MCF 10A (cell line): ENCODE measurements at regions not wholly inside any gene's neighbourhood (a gene's known extent, or its start where the extent isn't known, plus 50 kb on each side); places are given as distances from the start of the nearest gene placed in this dataset.

ENCODE experiments used
- BruUV-seq: library from RNA; stranded (reverse); fragments of 400-500 nt; replicated peaks from 2 replicates; lab custom pipeline; 2021; lab: Mats Ljungman, UMichigan
- CTCF ChIA-PET: fragments of 300-600 bp; sonication (Branson Sonifier 250); formaldehyde crosslinking; extraction: SDS; loops from one replicate; lab custom pipeline; 2021; ENCODE audit warnings: antibody characterized with exemption, inconsistent platforms; lab: Yijun Ruan, JAX
- POLR2A ChIA-PET: fragments of 300-600, 350-650 bp; sonication (Branson Sonifier 250); formaldehyde crosslinking; extraction: SDS; loops from one replicate; lab custom pipeline; 2020; ENCODE audit warnings: antibody characterized with exemption, inconsistent platforms; lab: Yijun Ruan, JAX
- DNase-seq: peaks from one replicate; pipeline ENCODE4 v3.0.0-alpha.2; 2018; ENCODE audit not compliant: unreplicated experiment
- H3K27ac Mint-ChIP-seq: one replicate; pipeline ENCODE4 v1.8.0; 2022; ENCODE audit warnings: mild to moderate bottlenecking, low read depth, mixed read lengths; ENCODE audit not compliant: unreplicated experiment
- H3K27me3 Mint-ChIP-seq: one replicate; pipeline ENCODE4 v1.8.0; 2022; ENCODE audit warnings: mixed read lengths; ENCODE audit not compliant: insufficient read depth, unreplicated experiment
- H3K36me3 Mint-ChIP-seq: one replicate; pipeline ENCODE4 v1.8.0; 2022; ENCODE audit warnings: mild to moderate bottlenecking, moderate library complexity, mixed read lengths; ENCODE audit not compliant: insufficient read depth, unreplicated experiment
- H3K4me1 Mint-ChIP-seq: one replicate; pipeline ENCODE4 v1.8.0; 2022; ENCODE audit warnings: mixed read lengths; ENCODE audit not compliant: insufficient read depth, unreplicated experiment
- H3K4me3 Mint-ChIP-seq: one replicate; pipeline ENCODE4 v1.8.0; 2022; ENCODE audit warnings: mild to moderate bottlenecking, moderate library complexity, mixed read lengths; ENCODE audit not compliant: unreplicated experiment
- H3K9me3 Mint-ChIP-seq: one replicate; pipeline ENCODE4 v1.8.0; 2022; ENCODE audit warnings: mixed read lengths; ENCODE audit not compliant: unreplicated experiment
- intact Hi-C: fragments of 100-400 bp; cut with micrococcal nuclease; formaldehyde crosslinking; loops from 2 replicates; pipeline ENCODE4 v1.14.1; 2022
- TF ChIP-seq, protein P1 (sequence below): fragments of 200-600 bp; IDR thresholded peaks from one replicate; pipeline ENCODE4 v1.8.0; 2022; ENCODE audit warnings: antibody characterized with exemption, mild to moderate bottlenecking; ENCODE audit not compliant: unreplicated experiment

DNA sequence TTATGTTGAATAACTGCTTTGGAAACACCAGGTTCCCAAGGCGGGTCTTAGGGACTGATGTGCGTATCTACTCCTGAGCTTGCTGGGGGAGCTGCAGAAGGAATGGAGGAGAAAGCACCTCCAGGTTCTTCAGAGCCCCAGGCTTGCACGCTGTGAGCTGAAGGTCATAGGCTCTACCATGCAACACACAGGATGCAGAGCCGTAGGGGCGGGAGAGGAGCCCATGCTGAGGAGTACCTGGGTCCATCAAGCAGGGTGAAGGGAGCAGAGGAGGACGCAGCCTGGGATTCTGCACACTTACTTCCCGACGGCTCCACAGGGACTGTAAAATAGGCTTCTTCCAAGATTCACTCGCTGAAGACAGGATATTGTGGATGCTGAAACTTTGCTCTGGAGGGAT is 426.5 kb upstream of the FRG1 start:
- DNase-seq = no peak
- H3K4me3 Mint-ChIP-seq = no peak overlapping the region
- BruUV-seq = no TSS peak
- intact Hi-C loops = no loop called here
- no peaks in the 10 kb centered on the region for H3K4me1 Mint-ChIP-seq
- TF ChIP-seq, protein P1, sequence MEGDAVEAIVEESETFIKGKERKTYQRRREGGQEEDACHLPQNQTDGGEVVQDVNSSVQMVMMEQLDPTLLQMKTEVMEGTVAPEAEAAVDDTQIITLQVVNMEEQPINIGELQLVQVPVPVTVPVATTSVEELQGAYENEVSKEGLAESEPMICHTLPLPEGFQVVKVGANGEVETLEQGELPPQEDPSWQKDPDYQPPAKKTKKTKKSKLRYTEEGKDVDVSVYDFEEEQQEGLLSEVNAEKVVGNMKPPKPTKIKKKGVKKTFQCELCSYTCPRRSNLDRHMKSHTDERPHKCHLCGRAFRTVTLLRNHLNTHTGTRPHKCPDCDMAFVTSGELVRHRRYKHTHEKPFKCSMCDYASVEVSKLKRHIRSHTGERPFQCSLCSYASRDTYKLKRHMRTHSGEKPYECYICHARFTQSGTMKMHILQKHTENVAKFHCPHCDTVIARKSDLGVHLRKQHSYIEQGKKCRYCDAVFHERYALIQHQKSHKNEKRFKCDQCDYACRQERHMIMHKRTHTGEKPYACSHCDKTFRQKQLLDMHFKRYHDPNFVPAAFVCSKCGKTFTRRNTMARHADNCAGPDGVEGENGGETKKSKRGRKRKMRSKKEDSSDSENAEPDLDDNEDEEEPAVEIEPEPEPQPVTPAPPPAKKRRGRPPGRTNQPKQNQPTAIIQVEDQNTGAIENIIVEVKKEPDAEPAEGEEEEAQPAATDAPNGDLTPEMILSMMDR = no peak
- ChIA-PET POLR2A (no interaction called here), CTCF (no interaction called here)
- no peak overlapping the region for H3K27ac Mint-ChIP-seq
- peaks cover 6% of the 10 kb centered on the region for H3K9me3 Mint-ChIP-seq
- H3K36me3 Mint-ChIP-seq = peaks cover 6% of the 10 kb centered on the region
- H3K27me3 Mint-ChIP-seq = no peaks in the 10 kb centered on the region

DNA sequence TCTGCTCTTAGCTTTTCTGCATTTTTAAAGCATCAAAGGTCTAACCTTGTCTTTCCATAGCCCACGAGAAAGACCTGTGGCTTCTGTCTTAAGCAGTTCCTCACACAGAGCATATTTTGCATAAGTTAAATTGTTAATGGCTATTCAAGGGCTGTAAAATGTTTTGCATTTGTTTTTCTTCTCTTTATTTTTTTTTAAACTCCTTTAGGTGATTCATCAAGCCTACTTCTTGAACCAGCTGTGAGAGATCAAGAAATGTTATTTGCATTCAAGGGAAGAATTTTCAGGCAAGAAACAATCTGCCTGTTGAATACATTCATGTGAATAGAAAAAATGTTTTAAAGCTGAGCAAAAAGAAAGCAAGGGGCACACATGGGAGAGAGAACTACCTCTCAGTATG is 423.8 kb upstream of the FRG1 start:
- DNase-seq = no peak
- no peaks in the 10 kb centered on the region for H3K27me3 Mint-ChIP-seq
- CTCF ChIA-PET = no interaction called here
- H3K4me1 Mint-ChIP-seq = no peaks in the 10 kb centered on the region
- no peak overlapping the region for H3K27ac Mint-ChIP-seq
- BruUV-seq = no TSS peak
- intact Hi-C loops = no loop called here
- POLR2A ChIA-PET = interaction anchor here (0.8 kb wide), 1 partner anchor 12 kb away, joined by 4 read pairs; no protein-coding TSS in a partner anchor
- TF ChIP-seq, protein P1 = no peak
- peaks cover 6% of the 10 kb centered on the region for H3K9me3 Mint-ChIP-seq
- H3K36me3 Mint-ChIP-seq = no peaks in the 10 kb centered on the region
- no peak overlapping the region for H3K4me3 Mint-ChIP-seq

DNA sequence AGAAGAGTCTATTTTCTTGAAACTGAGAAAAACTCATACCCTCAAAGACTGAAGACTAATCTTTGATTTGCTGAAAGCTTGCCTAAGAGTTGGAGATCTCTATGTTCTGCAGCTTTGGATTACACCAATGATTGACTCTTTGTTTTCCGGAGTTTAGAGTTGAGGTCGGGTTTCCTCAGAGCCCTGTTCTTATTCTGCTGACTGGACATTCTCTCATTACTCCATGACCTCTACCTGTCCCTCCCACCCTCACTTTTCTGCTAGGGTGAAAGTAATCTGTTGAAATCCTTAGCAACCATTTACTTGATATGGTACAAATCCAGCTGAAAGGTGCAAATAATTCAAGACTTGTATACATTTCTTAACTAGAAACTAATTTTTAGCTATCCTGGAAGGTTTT is 421.5 kb upstream of the FRG1 start:
- intact Hi-C loops = no loop called here
- Mint-ChIP-seq H3K27ac (no peak overlapping the region), H3K9me3 (peaks cover 17% of the 10 kb centered on the region), H3K27me3 (no peaks in the 10 kb centered on the region), H3K4me3 (no peak overlapping the region), H3K36me3 (no peaks in the 10 kb centered on the region), H3K4me1 (no peaks in the 10 kb centered on the region)
- CTCF ChIA-PET = no interaction called here
- no TSS peak for BruUV-seq
- POLR2A ChIA-PET = no interaction called here
- TF ChIP-seq, protein P1 = no peak
- no peak for DNase-seq

DNA sequence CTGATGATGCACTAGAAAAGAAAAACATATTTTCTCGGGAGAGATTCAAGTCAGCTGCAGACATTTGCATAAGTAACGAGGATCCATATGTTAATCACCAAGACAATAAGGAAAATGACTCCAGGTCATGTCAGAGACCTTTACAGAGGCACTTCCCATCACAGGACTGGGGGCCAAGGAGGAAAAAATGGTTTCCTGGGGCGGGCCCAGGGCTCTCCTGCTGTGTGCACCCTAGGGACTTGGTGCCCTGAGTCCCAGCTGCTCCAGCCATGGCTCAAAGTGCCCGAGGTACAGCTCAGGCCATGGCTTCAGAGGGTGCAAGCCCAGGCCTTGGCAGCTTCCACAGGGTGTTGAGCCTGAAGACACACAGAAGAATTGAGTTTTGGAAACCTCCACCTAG is 415.4 kb upstream of the FRG1 start:
- H3K9me3 Mint-ChIP-seq = peaks cover 18% of the 10 kb centered on the region
- no peak overlapping the region for H3K27ac Mint-ChIP-seq
- no peaks in the 10 kb centered on the region for H3K36me3 Mint-ChIP-seq
- DNase-seq = no peak
- BruUV-seq = no TSS peak
- intact Hi-C loops = no loop called here
- ChIA-PET CTCF (no interaction called here), POLR2A (no interaction called here)
- no peaks in the 10 kb centered on the region for H3K27me3 Mint-ChIP-seq
- TF ChIP-seq, protein P1 = no peak
- no peak overlapping the region for H3K4me3 Mint-ChIP-seq
- no peaks in the 10 kb centered on the region for H3K4me1 Mint-ChIP-seq
